ENCODE measurements at regions not wholly inside any gene's neighbourhood (a gene's known extent, or its start where the extent isn't known, plus 50 kb on each side); places are given as distances from the start of the nearest gene placed in this dataset.
A peak's percentile ranks its signal among the peaks of the same experiment; 100 is the strongest.

GRCh38 chr9:691825-692400 lies 149.6 kb upstream of the DMRT1 start:
- DNase-seq (ENCODE audit: low read depth in 2 of 2), result no peak

GRCh38 chr9:692636-693129 lies 148.8 kb upstream of the DMRT1 start:
- DNase-seq (ENCODE audit: low read depth in 2 of 2), result no peak

- peak; percentile 89 to 92 for DNase-seq (ENCODE audit: low read depth in 2 of 2)
Observed at GRCh38 chr9:693201-694091, 148.1 kb upstream of the DMRT1 start.

DNA sequence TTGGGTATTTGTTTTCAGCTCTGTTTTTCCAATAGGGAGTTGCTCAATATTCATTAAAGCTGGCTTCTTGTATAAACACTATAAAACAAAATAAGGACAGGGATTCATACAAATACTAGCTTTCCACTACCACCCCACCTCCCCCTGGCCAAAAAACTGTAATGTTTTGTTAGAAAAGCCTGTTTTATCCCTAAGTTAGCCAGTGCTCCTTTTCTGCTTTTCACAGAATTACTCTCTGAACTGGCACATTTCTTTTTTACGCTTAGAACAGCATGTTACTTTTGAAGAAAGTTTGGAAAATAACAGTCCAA lies 147.4 kb upstream of the DMRT1 start:
- no peak for DNase-seq (ENCODE audit: low read depth in 2 of 2)

- peak; percentile 88 to 96 for DNase-seq (ENCODE audit: low read depth in 2 of 2)
Observed at GRCh38 chr9:694403-695154, 146.9 kb upstream of the DMRT1 start.

GRCh38 chr9:695252-695651 lies 146.2 kb upstream of the DMRT1 start:
- DNase-seq (ENCODE audit: low read depth in 2 of 2), result no peak

GRCh38 chr9:696332-697323 lies 144.9 kb upstream of the DMRT1 start:
- DNase-seq (ENCODE audit: low read depth in 2 of 2), result peak; percentile 70 to 81

GRCh38 chr9:698276-698675 lies 143.2 kb upstream of the DMRT1 start:
- DNase-seq (ENCODE audit: low read depth in 2 of 2), result peak in 1 of 2 donors; percentile 70

DNA sequence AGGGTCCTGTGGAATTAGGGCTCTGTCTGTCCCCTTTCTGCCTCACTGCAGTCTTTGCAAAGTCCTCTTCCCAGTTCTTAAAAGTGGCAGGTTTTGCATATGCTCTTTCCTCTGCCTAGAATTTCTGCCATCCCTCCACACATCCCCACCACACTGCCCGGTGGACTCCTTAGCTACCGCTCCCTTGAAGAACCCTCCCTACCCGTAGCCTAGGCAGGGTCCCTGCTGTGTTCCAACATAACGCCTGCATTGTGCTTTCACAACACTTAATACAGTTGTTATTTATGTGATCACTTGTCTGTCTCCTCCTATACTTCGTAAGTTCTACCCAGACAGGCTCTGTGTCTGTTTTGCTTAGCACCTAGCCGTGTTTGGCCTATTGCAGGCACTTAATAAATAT lies 142.5 kb upstream of the DMRT1 start:
- no peak for DNase-seq (ENCODE audit: low read depth in 2 of 2)

GRCh38 chr9:699396-699795 lies 142.1 kb upstream of the DMRT1 start:
- no peak for DNase-seq (ENCODE audit: low read depth in 2 of 2)

- DNase-seq (ENCODE audit: low read depth in 2 of 2), result no peak
Observed at GRCh38 chr9:700365-701282, 140.9 kb upstream of the DMRT1 start.

GRCh38 chr9:703392-703791 lies 138.1 kb upstream of the DMRT1 start:
- no peak for DNase-seq (ENCODE audit: low read depth in 2 of 2)

DNA sequence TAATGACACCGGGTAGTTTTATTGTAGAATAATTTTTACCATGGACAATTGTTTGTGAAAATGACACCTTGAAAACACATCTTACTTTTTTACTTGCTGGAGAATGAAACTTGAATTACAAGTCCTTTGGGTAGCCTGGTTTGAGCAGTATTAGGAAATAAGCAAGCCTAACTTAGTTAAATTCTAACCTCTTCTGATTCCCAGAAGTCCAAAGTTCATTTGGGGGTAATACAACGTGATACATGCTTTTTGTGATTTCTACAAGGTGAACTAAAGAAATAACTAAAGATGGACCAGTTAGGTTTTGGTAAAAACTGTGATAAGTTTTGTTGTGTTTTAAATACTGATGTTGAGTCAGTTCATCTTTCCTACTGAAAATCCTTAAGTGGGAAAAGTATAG lies 135.4 kb upstream of the DMRT1 start:
- DNase-seq (ENCODE audit: low read depth in 2 of 2), result no peak

- DNase-seq (ENCODE audit: low read depth in 2 of 2), result peak; percentile 42 to 53
Observed at GRCh38 chr9:706606-707459, 134.7 kb upstream of the DMRT1 start.

DNA sequence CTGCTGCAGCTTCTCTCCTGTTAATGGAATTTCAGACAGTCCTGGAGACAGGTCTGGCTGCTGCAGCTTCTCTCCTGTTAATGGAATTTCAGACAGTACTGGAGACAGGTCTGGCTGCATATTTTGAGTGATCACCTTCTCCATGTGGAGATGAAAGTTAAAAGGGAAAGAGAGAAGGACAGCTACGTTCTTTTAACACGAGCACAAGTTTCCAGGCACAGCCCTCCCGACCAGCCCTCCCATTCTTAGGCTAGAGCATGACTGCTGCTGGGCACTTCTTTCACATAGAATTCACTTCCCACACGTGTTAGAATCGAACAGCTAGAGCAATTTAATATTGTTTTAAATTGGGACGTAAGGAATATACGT lies 133.3 kb upstream of the DMRT1 start:
- peak; percentile 41 to 44 for DNase-seq (ENCODE audit: low read depth in 2 of 2)

- DNase-seq (ENCODE audit: low read depth in 2 of 2), result peak; percentile 42 to 44
Observed at GRCh38 chr9:708551-709432, 132.7 kb upstream of the DMRT1 start.

GRCh38 chr9:710951-711745 lies 130.3 kb upstream of the DMRT1 start:
- DNase-seq (ENCODE audit: low read depth in 2 of 2), result no peak

All from lung microvascular endothelial cell (primary cell).